ENCODE measurements at regions not wholly inside any gene's neighbourhood (a gene's known extent, or its start where the extent isn't known, plus 50 kb on each side); places are given as distances from the start of the nearest gene placed in this dataset.

GRCh38 chr14:44170101-44170500 lies 337.0 kb downstream of the FSCB start:
- TF ChIP-seq, protein P1, sequence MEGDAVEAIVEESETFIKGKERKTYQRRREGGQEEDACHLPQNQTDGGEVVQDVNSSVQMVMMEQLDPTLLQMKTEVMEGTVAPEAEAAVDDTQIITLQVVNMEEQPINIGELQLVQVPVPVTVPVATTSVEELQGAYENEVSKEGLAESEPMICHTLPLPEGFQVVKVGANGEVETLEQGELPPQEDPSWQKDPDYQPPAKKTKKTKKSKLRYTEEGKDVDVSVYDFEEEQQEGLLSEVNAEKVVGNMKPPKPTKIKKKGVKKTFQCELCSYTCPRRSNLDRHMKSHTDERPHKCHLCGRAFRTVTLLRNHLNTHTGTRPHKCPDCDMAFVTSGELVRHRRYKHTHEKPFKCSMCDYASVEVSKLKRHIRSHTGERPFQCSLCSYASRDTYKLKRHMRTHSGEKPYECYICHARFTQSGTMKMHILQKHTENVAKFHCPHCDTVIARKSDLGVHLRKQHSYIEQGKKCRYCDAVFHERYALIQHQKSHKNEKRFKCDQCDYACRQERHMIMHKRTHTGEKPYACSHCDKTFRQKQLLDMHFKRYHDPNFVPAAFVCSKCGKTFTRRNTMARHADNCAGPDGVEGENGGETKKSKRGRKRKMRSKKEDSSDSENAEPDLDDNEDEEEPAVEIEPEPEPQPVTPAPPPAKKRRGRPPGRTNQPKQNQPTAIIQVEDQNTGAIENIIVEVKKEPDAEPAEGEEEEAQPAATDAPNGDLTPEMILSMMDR (conservative IDR thresholded peaks at IDR 0.05), result no peak
- TF ChIP-seq ZFX (IDR thresholded peaks at IDR 0.05), result no peak
